Activated CD4-positive, alpha-beta T cell treated with anti-CD3 and anti-CD28 coated beads, Interleukin-2, amount 50 U/mL, for 16 hours (primary cell): ENCODE measurements at regions not wholly inside any gene's neighbourhood (a gene's known extent, or its start where the extent isn't known, plus 50 kb on each side); places are given as distances from the start of the nearest gene placed in this dataset.
"Not testable (repeated sequence)": the region's sequence is repeated elsewhere in the genome, so short reads cannot be mapped to it uniquely, and the experiment has no call there.

Source experiments
- DNase-seq: peaks from one replicate; pipeline ENCODE4 v3.0.0-alpha.2; 2020

DNA sequence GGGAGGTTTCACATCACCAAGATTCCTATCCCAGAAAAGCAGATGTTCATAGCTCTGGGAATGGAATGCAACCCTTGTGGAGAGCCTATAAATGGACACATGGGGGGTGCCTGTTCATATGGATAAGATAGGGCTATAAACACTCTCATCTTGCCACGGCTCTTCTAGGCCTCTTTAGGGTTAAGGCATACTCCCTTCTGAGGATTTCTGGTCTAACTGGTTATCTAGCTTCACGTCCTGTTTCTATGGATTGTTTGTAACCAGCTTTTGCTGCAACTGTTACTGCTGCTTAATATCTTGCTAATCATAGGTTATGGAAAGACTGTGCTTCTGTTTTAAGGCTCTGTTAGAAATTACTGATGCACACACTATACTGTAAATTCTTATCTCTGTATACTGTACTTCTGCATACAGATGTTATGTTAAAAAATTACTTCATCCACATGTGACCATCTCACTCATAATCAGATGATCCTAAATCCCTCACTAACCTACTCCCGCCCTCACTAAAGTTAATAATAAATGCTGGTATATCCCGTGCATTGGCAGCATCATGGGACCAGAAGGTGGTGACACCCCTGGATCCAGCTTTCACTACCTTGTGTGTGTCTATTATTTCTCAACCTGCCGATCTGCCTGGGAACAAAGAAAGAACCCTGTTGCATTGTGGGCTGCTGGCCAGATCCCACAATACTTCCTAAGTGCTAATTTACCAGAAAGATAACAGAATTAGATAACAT, 68.7 kb downstream of the PRKAB2 start:
- DNase-seq = not testable (repeated sequence)

- DNase-seq = no peak
Observed at GRCh38 chr1:147099192-147099591, 73.1 kb downstream of the PRKAB2 start.

- not testable (repeated sequence) for DNase-seq
Observed at GRCh38 chr1:147098338-147098973, 73.8 kb downstream of the PRKAB2 start.

DNA sequence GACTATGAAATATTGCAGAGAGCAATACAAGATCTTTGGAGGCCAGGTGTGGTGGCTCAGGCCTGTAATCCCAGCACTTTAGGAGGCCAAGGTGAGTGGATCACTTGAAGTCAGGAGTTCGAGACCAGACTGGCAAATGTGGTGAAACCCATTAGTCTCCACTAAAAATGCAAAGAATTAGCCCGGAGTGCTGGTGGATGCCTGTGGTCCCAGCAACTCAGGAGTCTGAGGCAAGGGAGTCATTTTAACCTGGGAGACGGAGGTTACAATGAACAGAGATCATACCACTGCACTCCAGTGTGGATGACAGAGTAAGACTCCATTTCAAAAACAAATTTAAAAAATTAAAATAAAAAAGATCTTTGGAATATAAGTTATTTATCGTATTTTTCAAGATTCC, 76.6 kb downstream of the PRKAB2 start:
- no peak for DNase-seq

DNA sequence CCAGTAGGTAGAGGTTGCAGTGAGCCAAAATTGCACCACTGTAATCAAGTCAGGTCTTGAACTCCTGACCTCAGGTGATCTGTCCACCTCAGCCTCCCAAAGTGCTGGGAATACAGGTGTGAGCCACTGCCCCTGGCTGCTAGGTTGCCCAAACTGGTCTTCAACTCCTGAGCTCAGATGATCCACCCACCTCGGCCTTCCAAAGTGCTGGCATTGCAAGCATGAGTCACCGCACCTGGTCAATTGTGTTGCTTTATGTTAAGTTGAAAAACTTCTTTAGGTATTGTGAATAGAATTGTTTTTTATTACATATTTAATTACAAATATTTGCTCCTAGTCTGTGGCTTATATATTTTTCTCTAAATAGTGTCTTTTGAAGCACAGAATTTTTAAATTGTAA, 80.5 kb downstream of the PRKAB2 start:
- no peak for DNase-seq

- DNase-seq = no peak
Observed at GRCh38 chr1:147089457-147089856, 82.8 kb downstream of the PRKAB2 start.

GRCh38 chr1:147086129-147086528, 86.1 kb downstream of the PRKAB2 start:
- DNase-seq = no peak

GRCh38 chr1:147084273-147085096, 87.8 kb downstream of the PRKAB2 start:
- peak; percentile 88 for DNase-seq

DNA sequence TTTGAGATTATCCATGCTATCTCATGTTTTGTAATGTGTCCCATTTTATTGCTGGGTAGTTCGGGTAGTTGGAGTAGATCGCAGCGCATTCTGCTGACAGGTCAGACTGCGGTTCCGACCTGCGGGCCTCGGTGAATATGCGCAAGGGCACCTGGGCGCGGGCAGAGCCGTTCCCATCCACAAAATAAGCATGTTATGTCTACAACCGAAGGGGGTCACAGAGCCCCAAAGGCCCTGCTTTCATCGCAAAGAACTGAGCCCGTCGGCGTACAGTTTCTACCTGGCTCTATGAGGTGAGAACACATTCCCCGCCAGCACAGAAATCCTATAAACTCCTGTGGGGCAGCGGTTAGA, 88.4 kb downstream of the PRKAB2 start:
- no peak for DNase-seq

GRCh38 chr1:147080671-147081394, 91.4 kb downstream of the PRKAB2 start:
- no peak for DNase-seq

- DNase-seq = no peak
Observed at GRCh38 chr1:147080006-147080661, 92.1 kb downstream of the PRKAB2 start.

DNA sequence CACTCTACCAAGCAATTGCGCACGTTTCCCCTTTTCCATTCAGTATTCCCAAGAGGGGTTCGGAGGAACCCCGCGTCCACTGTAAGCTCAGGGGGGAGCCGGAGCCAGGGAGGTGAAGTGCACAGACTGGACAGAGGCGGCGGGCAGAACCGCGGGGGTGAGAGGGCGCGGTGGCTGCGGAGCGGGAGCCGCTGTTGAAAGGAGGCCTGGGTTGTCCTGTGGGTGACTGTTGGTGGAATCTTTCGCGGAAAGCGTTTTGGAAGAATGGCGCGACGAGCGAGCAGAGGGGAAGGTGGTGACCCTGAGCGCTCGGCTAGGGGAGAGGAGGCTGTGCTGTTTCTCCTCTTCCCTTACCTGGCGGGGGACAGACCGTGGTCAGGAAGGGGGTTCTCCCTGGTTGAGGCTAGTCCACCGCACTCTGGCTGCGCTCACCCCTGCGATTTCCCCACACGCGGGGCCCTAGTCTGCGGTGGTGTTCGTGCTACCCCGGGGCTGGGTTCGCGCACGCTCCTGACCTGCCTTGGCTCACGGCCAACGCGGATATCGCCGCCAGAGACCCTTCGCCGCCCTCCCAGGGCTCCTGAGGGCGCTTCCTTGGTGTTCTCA, 92.8 kb downstream of the PRKAB2 start:
- no peak for DNase-seq

DNA sequence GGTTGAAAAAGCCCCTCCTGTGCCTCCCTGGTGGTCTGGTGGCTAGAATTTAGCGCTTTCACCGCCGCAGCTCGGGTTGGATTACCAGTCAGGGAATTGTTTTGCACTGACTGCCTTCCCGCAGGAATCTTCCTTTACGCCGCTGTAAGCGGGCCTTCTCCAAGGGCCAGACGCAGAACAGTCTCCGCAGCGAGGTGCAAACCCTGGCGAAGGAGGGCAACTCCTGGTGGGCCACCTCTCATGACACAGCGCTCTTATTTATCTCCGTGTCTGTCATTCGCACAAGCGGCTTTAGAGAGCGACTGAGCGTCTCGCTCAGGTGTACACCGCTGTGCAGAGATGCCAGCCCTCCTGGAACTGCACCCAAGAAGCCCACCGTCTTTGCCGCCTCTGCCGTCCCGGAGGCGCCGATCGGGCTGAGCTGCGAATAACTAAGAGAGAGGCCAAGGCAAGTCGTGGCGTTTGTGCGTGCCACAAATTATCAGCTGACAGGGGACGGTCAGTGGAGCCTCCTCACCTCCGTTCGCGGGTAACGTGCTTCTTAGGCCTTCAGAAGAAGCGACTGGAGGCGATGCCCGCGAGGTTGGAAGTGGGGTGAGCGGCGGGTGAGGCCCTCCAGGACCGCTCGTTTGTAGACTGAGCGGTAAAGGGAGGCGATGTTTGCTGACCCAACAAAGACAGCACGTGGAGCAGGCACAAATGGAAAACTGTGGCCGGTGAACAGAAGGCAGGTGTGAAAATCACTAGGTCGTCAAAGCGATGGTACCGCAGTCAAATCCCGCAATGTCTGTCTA, 93.5 kb downstream of the PRKAB2 start:
- no peak for DNase-seq

- no peak for DNase-seq
Observed at GRCh38 chr1:147077936-147078605, 94.2 kb downstream of the PRKAB2 start.

DNA sequence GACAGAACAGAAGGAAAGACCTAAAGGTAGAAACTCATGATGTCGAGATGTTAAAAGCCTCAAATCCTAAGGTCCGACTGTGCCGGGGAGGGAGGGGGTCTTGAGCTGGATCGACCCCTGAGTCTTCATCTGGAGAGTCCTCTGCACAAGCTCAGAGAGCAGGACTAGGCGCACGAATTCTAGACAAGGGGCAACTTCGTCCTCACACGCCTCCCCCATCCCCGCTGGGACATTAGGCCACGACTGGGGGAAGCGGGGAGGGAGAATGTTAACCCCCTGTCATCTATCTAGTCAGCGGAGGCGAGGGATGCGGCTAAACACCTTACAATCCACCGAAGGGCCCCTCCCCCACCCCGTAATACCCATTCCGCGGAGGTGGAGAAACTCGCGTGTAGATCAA, 94.7 kb downstream of the PRKAB2 start:
- DNase-seq = no peak

GRCh38 chr1:147077081-147077480, 95.2 kb downstream of the PRKAB2 start:
- DNase-seq = no peak

GRCh38 chr1:147076442-147076841, 95.8 kb downstream of the PRKAB2 start:
- DNase-seq = no peak

- DNase-seq = no peak
Observed at GRCh38 chr1:147072482-147073432, 99.5 kb downstream of the PRKAB2 start.

DNA sequence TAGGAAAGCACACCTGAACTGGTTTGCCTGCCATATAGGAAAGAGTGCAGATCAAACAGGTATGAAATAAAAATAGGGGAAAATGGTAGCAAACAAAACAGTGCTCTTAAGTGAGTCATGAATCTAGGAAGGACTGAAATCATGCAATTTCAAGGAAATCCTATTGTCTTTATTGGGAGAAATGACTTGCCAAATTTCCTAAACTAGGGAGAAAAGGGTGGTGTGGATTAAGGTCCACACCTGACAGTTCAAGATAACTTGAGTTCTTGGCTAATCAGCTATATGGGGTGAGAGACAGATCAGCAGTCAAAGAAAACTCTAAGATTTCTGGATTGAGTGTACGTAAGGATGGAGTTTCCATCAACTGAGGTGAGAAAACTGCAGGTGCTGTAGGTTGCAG, 101.1 kb downstream of the PRKAB2 start:
- DNase-seq = no peak

- no peak for DNase-seq
Observed at GRCh38 chr1:147062956-147063355, 109.3 kb downstream of the PRKAB2 start.
